ENCODE measurements at regions not wholly inside any gene's neighbourhood (a gene's known extent, or its start where the extent isn't known, plus 50 kb on each side); places are given as distances from the start of the nearest gene placed in this dataset.

DNA sequence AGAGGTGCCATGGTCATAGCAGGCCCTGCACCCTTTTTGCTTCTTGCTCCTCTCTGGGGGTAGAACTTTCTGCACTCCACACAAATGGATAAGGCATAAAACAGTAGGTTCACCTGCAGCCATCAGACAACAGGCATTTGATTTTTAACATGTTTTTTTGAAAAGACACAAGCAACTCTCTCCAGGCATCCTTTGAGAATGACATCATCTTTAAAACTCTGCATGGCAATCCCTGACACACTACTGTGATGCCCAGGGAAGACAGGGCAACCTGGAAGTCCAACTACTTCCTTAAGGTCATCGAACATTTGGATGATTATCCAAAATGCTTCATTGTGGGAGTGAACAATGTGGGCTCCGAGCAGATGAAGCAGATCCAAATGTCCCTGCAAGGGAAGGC lies 82.8 kb downstream of the SKA1 start:
- TF ChIP-seq, protein P1, sequence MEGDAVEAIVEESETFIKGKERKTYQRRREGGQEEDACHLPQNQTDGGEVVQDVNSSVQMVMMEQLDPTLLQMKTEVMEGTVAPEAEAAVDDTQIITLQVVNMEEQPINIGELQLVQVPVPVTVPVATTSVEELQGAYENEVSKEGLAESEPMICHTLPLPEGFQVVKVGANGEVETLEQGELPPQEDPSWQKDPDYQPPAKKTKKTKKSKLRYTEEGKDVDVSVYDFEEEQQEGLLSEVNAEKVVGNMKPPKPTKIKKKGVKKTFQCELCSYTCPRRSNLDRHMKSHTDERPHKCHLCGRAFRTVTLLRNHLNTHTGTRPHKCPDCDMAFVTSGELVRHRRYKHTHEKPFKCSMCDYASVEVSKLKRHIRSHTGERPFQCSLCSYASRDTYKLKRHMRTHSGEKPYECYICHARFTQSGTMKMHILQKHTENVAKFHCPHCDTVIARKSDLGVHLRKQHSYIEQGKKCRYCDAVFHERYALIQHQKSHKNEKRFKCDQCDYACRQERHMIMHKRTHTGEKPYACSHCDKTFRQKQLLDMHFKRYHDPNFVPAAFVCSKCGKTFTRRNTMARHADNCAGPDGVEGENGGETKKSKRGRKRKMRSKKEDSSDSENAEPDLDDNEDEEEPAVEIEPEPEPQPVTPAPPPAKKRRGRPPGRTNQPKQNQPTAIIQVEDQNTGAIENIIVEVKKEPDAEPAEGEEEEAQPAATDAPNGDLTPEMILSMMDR (conservative IDR thresholded peaks at IDR 0.05; ENCODE audit: low read length), result no peak
- TF ChIP-seq EZH2phosphoT487 (IDR thresholded peaks at IDR 0.05; ENCODE audit: borderline replicate concordance), result no peak

Measured in Loucy (cell line).